HEK293 (cell line): ENCODE measurements at regions not wholly inside any gene's neighbourhood (a gene's known extent, or its start where the extent isn't known, plus 50 kb on each side); places are given as distances from the start of the nearest gene placed in this dataset.

ENCODE experiments used
- CTCF ChIA-PET: fragments of 350-600 bp; formaldehyde crosslinking; extraction: SDS; loops from one replicate; lab custom pipeline; 2021; ENCODE audit warnings: antibody characterized with exemption; lab: Yijun Ruan, JAX
- POLR2A ChIA-PET: fragments of 300-600 bp; formaldehyde crosslinking; extraction: SDS; loops from one replicate; lab custom pipeline; 2020; ENCODE audit warnings: antibody characterized with exemption, inconsistent platforms; lab: Yijun Ruan, JAX
- H3K27ac ChIP-seq: fragments of 200-500 bp; sonication (Bioruptor generic); 2 replicates; pipeline ENCODE4 v1.5.1; 2014; ENCODE audit warnings: low read depth, low read length, control low read depth, inconsistent platforms; ENCODE audit errors: extremely low read depth
- H3K36me3 ChIP-seq, 2 experiments: fragments of 200-500 bp in 1 of 2; sonication (Bioruptor generic) in 1 of 2; 1 replicate in 1 of 2; 2 replicates in 1 of 2; pipeline ENCODE4 v1.5.1; 2014 to 2017; ENCODE audit warnings: inconsistent platforms in 2 of 2, low read length in 2 of 2; ENCODE audit not compliant: control insufficient read depth in 2 of 2, insufficient read depth in 1 of 2
- H3K4me1 ChIP-seq: fragments of 200-500 bp; sonication (Bioruptor generic); 2 replicates; pipeline ENCODE4 v1.5.1; 2014; ENCODE audit warnings: mild to moderate bottlenecking, low read length, inconsistent platforms; ENCODE audit not compliant: control insufficient read depth, insufficient read depth
- H3K4me3 ChIP-seq: 2 replicates; pipeline ENCODE4 v1.5.1; 2011; ENCODE audit warnings: low read depth, mild to moderate bottlenecking, control low read depth, low read length, moderate library complexity
- H3K9me3 ChIP-seq: fragments of 200-500 bp; sonication (Bioruptor generic); 2 replicates; pipeline ENCODE4 v1.5.1; 2014; ENCODE audit warnings: low read depth, low read length, inconsistent platforms; ENCODE audit not compliant: control insufficient read depth, insufficient read depth
- BCL11B ChIP-seq: fragments of 450-650 bp; formaldehyde crosslinking; IDR thresholded peaks from 2 replicates; pipeline ENCODE4 v1.5.1; 2016; ENCODE audit warnings: low read depth, missing biosample characterization, missing genetic modification characterization
- ZNF10 ChIP-seq: fragments of 450-650 bp; formaldehyde crosslinking; IDR thresholded peaks from 2 replicates; pipeline ENCODE4 v1.5.1; 2017; ENCODE audit warnings: missing biosample characterization, missing genetic modification characterization
- ZNF16 ChIP-seq: fragments of 450-650 bp; formaldehyde crosslinking; IDR thresholded peaks from 2 replicates; pipeline ENCODE4 v1.5.1; 2016; ENCODE audit warnings: low read depth, missing biosample characterization, missing genetic modification characterization
- ZNF202 ChIP-seq: fragments of 450-650 bp; formaldehyde crosslinking; IDR thresholded peaks from 2 replicates; pipeline ENCODE4 v1.5.1; 2016; ENCODE audit warnings: missing biosample characterization, missing genetic modification characterization, borderline replicate concordance
- ZNF585B ChIP-seq: fragments of 450-650 bp; formaldehyde crosslinking; IDR thresholded peaks from 2 replicates; pipeline ENCODE4 v1.5.1; 2016; ENCODE audit warnings: missing biosample characterization, missing genetic modification characterization
- ZNF600 ChIP-seq: fragments of 450-650 bp; formaldehyde crosslinking; IDR thresholded peaks from 2 replicates; pipeline ENCODE4 v1.5.1; 2016; ENCODE audit warnings: missing biosample characterization, missing genetic modification characterization
- ZNF670 ChIP-seq: fragments of 450-650 bp; formaldehyde crosslinking; IDR thresholded peaks from 2 replicates; pipeline ENCODE4 v1.5.1; 2016; ENCODE audit warnings: missing biosample characterization, missing genetic modification characterization, low read depth
- ZNF677 ChIP-seq: fragments of 450-650 bp; IDR thresholded peaks from 2 replicates; pipeline ENCODE4 v1.5.0; 2018; ENCODE audit warnings: missing biosample characterization, mild to moderate bottlenecking, missing genetic modification characterization, moderate library complexity
- TF ChIP-seq, protein P1 (sequence below): fragments of 450-650 bp; formaldehyde crosslinking; IDR thresholded peaks from 2 replicates; pipeline ENCODE4 v1.5.0; 2017; ENCODE audit warnings: missing biosample characterization, missing genetic modification characterization, borderline replicate concordance
- TF ChIP-seq, protein P2 (sequence below): fragments of 450-650 bp; formaldehyde crosslinking; IDR thresholded peaks from 2 replicates; pipeline ENCODE4 v1.5.1; 2016; ENCODE audit warnings: missing biosample characterization, missing genetic modification characterization
- TF ChIP-seq, protein P3 (sequence below): IDR thresholded peaks from 2 replicates; pipeline ENCODE4 v1.6.1; 2011; ENCODE audit warnings: mild to moderate bottlenecking, low read depth, low read length, borderline replicate concordance
- TF ChIP-seq, protein P4 (sequence below): fragments of 450-650 bp; formaldehyde crosslinking; IDR thresholded peaks from 2 replicates; pipeline ENCODE4 v1.5.1; 2016; ENCODE audit warnings: missing biosample characterization, missing genetic modification characterization, borderline replicate concordance
- TF ChIP-seq, protein P5 (sequence below): fragments of 450-650 bp; formaldehyde crosslinking; IDR thresholded peaks from 2 replicates; pipeline ENCODE4 v1.5.1; 2017; ENCODE audit warnings: missing biosample characterization, missing genetic modification characterization

DNA sequence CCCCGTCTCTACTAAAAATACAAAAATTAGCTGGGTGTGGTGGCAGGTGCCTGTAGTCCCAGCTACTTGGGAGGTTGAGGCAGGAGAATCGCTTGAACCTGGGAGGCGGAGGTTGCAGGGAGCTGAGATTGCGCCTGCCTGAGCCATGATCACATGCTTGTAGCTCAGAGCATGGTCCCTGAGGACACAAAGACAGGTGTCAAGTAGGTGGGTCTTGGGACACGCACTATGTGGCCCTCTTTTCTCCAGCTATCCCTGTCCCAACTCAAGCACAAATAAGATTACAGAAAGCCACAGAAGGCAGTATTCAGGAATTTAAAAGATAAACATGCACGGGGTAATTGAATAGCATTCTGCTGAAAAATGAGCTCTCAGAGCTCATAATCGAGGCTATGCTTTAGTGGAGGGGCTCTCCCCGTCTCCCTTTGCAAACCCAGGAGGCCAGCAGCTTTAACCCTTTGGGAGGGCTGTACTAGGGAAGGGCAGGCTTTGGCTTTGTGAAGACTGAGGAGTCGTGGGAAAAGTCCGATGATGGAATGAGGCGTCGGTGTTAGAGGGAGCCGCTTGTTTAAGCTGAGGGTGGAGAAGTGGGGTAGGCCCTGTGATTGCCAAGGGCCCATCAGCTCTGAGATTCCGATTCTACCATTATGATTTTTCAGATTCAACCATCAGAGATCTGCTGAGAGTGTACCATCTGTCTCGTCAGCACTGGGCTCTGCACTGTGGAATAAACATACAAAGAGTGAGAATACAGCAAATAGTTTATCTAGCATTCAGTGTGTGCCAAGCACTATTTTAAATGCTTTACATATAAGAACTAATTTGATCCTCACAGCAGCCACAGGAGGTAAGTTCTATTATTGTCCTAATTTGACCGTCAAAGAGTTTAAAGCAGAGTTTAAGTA, 59.7 kb upstream of the CD34 start:
- no peak for TF ChIP-seq ZNF202 (tag by site-specific recombination)
- no peak for TF ChIP-seq ZNF600 (tag by site-specific recombination)
- TF ChIP-seq ZNF585B (tag by site-specific recombination), result no peak
- no peak for TF ChIP-seq BCL11B
- TF ChIP-seq, protein P1, sequence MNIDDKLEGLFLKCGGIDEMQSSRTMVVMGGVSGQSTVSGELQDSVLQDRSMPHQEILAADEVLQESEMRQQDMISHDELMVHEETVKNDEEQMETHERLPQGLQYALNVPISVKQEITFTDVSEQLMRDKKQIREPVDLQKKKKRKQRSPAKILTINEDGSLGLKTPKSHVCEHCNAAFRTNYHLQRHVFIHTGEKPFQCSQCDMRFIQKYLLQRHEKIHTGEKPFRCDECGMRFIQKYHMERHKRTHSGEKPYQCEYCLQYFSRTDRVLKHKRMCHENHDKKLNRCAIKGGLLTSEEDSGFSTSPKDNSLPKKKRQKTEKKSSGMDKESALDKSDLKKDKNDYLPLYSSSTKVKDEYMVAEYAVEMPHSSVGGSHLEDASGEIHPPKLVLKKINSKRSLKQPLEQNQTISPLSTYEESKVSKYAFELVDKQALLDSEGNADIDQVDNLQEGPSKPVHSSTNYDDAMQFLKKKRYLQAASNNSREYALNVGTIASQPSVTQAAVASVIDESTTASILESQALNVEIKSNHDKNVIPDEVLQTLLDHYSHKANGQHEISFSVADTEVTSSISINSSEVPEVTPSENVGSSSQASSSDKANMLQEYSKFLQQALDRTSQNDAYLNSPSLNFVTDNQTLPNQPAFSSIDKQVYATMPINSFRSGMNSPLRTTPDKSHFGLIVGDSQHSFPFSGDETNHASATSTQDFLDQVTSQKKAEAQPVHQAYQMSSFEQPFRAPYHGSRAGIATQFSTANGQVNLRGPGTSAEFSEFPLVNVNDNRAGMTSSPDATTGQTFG (tag by site-specific recombination), result no peak
- TF ChIP-seq, protein P2, sequence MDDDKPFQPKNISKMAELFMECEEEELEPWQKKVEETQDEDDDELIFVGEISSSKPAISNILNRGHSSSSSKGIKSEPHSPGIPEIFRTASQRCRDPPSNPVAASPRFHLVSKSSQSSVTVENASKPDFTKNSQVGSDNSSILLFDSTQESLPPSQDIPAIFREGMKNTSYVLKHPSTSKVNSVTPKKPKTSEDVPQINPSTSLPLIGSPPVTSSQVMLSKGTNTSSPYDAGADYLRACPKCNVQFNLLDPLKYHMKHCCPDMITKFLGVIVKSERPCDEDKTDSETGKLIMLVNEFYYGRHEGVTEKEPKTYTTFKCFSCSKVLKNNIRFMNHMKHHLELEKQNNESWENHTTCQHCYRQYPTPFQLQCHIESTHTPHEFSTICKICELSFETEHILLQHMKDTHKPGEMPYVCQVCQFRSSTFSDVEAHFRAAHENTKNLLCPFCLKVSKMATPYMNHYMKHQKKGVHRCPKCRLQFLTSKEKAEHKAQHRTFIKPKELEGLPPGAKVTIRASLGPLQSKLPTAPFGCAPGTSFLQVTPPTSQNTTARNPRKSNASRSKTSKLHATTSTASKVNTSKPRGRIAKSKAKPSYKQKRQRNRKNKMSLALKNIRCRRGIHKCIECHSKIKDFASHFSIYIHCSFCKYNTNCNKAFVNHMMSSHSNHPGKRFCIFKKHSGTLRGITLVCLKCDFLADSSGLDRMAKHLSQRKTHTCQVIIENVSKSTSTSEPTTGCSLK (tag by site-specific recombination), result no peak
- TF ChIP-seq, protein P3, sequence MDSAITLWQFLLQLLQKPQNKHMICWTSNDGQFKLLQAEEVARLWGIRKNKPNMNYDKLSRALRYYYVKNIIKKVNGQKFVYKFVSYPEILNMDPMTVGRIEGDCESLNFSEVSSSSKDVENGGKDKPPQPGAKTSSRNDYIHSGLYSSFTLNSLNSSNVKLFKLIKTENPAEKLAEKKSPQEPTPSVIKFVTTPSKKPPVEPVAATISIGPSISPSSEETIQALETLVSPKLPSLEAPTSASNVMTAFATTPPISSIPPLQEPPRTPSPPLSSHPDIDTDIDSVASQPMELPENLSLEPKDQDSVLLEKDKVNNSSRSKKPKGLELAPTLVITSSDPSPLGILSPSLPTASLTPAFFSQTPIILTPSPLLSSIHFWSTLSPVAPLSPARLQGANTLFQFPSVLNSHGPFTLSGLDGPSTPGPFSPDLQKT, result no peak
- no peak for TF ChIP-seq ZNF670
- TF ChIP-seq ZNF16 (tag by site-specific recombination), result no peak
- TF ChIP-seq ZNF10 (tag by site-specific recombination), result no peak
- TF ChIP-seq, protein P4, sequence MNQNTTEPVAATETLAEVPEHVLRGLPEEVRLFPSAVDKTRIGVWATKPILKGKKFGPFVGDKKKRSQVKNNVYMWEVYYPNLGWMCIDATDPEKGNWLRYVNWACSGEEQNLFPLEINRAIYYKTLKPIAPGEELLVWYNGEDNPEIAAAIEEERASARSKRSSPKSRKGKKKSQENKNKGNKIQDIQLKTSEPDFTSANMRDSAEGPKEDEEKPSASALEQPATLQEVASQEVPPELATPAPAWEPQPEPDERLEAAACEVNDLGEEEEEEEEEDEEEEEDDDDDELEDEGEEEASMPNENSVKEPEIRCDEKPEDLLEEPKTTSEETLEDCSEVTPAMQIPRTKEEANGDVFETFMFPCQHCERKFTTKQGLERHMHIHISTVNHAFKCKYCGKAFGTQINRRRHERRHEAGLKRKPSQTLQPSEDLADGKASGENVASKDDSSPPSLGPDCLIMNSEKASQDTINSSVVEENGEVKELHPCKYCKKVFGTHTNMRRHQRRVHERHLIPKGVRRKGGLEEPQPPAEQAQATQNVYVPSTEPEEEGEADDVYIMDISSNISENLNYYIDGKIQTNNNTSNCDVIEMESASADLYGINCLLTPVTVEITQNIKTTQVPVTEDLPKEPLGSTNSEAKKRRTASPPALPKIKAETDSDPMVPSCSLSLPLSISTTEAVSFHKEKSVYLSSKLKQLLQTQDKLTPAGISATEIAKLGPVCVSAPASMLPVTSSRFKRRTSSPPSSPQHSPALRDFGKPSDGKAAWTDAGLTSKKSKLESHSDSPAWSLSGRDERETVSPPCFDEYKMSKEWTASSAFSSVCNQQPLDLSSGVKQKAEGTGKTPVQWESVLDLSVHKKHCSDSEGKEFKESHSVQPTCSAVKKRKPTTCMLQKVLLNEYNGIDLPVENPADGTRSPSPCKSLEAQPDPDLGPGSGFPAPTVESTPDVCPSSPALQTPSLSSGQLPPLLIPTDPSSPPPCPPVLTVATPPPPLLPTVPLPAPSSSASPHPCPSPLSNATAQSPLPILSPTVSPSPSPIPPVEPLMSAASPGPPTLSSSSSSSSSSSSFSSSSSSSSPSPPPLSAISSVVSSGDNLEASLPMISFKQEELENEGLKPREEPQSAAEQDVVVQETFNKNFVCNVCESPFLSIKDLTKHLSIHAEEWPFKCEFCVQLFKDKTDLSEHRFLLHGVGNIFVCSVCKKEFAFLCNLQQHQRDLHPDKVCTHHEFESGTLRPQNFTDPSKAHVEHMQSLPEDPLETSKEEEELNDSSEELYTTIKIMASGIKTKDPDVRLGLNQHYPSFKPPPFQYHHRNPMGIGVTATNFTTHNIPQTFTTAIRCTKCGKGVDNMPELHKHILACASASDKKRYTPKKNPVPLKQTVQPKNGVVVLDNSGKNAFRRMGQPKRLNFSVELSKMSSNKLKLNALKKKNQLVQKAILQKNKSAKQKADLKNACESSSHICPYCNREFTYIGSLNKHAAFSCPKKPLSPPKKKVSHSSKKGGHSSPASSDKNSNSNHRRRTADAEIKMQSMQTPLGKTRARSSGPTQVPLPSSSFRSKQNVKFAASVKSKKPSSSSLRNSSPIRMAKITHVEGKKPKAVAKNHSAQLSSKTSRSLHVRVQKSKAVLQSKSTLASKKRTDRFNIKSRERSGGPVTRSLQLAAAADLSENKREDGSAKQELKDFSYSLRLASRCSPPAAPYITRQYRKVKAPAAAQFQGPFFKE (tag by site-specific recombination), result no peak
- TF ChIP-seq, protein P5, sequence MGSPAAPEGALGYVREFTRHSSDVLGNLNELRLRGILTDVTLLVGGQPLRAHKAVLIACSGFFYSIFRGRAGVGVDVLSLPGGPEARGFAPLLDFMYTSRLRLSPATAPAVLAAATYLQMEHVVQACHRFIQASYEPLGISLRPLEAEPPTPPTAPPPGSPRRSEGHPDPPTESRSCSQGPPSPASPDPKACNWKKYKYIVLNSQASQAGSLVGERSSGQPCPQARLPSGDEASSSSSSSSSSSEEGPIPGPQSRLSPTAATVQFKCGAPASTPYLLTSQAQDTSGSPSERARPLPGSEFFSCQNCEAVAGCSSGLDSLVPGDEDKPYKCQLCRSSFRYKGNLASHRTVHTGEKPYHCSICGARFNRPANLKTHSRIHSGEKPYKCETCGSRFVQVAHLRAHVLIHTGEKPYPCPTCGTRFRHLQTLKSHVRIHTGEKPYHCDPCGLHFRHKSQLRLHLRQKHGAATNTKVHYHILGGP, result no peak
- no peak for TF ChIP-seq ZNF677 (tag by site-specific recombination)
- ChIA-PET CTCF (interaction anchor here (0.6 to 3.2 kb wide), 7 partner anchors 11 to 652 kb away, joined by 3 to 31 read pairs (median 4); no protein-coding TSS in a partner anchor), POLR2A (no interaction called here)
- Histone ChIP-seq H3K9me3 (no peaks in the 10 kb centered on the region), H3K27ac (no peak overlapping the region), H3K36me3 (no peaks in the 10 kb centered on the region), H3K4me1 (no peaks in the 10 kb centered on the region), H3K4me3 (no peak overlapping the region)
